HG03442 (cell line): ENCODE measurements at regions not wholly inside any gene's neighbourhood (a gene's known extent, or its start where the extent isn't known, plus 50 kb on each side); places are given as distances from the start of the nearest gene placed in this dataset.

Experiments
- ATAC-seq: cut with Tn5 transposase; IDR thresholded peaks from one replicate; pipeline ENCODE4 v1.9.1; 2021; ENCODE audit warnings: mild to moderate bottlenecking, moderate library complexity; ENCODE audit not compliant: unreplicated experiment

GRCh38 chr15:38164061-38164460 lies 88.6 kb upstream of the SPRED1 start:
- no peak for ATAC-seq

- no peak for ATAC-seq
These were observed 88.1 kb upstream of the SPRED1 start for GRCh38 chr15:38164507-38164906.

GRCh38 chr15:38168467-38169070 lies 84.1 kb upstream of the SPRED1 start:
- ATAC-seq = no peak

- no peak for ATAC-seq
These were observed 80.7 kb upstream of the SPRED1 start for GRCh38 chr15:38171973-38172372.

- ATAC-seq = no peak
These were observed 77.9 kb upstream of the SPRED1 start for GRCh38 chr15:38174691-38175090.

GRCh38 chr15:38176155-38176554 lies 76.5 kb upstream of the SPRED1 start:
- ATAC-seq = peak; percentile 95

- ATAC-seq = no peak
These were observed 75.9 kb upstream of the SPRED1 start for GRCh38 chr15:38176691-38177090.

- no peak for ATAC-seq
These were observed 69.7 kb upstream of the SPRED1 start for GRCh38 chr15:38182900-38183299.

- peak; percentile 90 for ATAC-seq
These were observed 66.1 kb upstream of the SPRED1 start for GRCh38 chr15:38186507-38186906.

- ATAC-seq = no peak
These were observed 64.9 kb upstream of the SPRED1 start for GRCh38 chr15:38187630-38188313.

GRCh38 chr15:38189671-38190295 lies 62.9 kb upstream of the SPRED1 start:
- no peak for ATAC-seq

GRCh38 chr15:38190501-38190900 lies 62.1 kb upstream of the SPRED1 start:
- no peak for ATAC-seq

GRCh38 chr15:38192496-38192895 lies 60.1 kb upstream of the SPRED1 start:
- no peak for ATAC-seq

GRCh38 chr15:38193496-38193895 lies 59.1 kb upstream of the SPRED1 start:
- ATAC-seq = no peak

GRCh38 chr15:38195191-38195901 lies 57.3 kb upstream of the SPRED1 start:
- no peak for ATAC-seq

- ATAC-seq = no peak
These were observed 56.6 kb upstream of the SPRED1 start for GRCh38 chr15:38196076-38196475.

GRCh38 chr15:38197553-38197952 lies 55.1 kb upstream of the SPRED1 start:
- no peak for ATAC-seq

GRCh38 chr15:38201714-38202113 lies 50.9 kb upstream of the SPRED1 start:
- ATAC-seq = no peak

GRCh38 chr15:38202361-38202760 lies 50.3 kb upstream of the SPRED1 start:
- ATAC-seq = no peak
